IPS-15b (cell line): ENCODE measurements at regions not wholly inside any gene's neighbourhood (a gene's known extent, or its start where the extent isn't known, plus 50 kb on each side); places are given as distances from the start of the nearest gene placed in this dataset.

Experiments used
- H3K27me3 ChIP-seq: one replicate; pipeline ENCODE4 v1.6.1; 2013; ENCODE audit warnings: low read length; ENCODE audit not compliant: control insufficient read depth, insufficient read depth
- H3K36me3 ChIP-seq: one replicate; pipeline ENCODE4 v1.6.1; 2013; ENCODE audit warnings: low read length; ENCODE audit not compliant: control insufficient read depth, insufficient read depth
- H3K4me1 ChIP-seq: one replicate; pipeline ENCODE4 v1.6.1; 2013; ENCODE audit warnings: mild to moderate bottlenecking, low read length; ENCODE audit not compliant: control insufficient read depth, insufficient read depth
- H3K4me3 ChIP-seq: one replicate; pipeline ENCODE4 v1.5.1; 2013; ENCODE audit warnings: low read depth, low read length
- H3K9ac ChIP-seq: one replicate; pipeline ENCODE4 v1.6.1; 2013; ENCODE audit warnings: low read depth, mild to moderate bottlenecking, low read length
- H3K9me3 ChIP-seq: one replicate; pipeline ENCODE4 v1.6.1; 2013; ENCODE audit warnings: mild to moderate bottlenecking, low read length; ENCODE audit not compliant: control insufficient read depth, insufficient read depth

DNA sequence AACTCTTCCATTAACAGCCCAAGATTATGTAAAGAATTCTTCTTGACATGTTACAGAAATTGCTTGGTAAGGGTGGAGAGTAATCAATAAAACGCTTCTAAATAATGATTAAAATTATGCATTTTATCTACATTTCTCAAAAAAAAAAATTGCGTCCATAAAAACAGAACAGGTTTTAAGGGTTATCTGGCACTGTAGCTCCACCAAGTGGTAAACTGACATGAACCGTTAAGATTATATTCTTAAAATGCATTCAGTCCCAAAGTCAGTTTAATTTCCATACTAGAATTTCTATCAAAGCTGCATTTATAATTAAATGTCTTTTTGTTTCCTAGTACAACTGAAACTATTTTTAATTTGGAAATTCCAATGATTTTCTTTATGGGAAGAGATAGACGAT, 214.0 kb upstream of the UGT8 start:
- no peaks in the 10 kb centered on the region for H3K9me3 ChIP-seq
- no peaks in the 10 kb centered on the region for H3K27me3 ChIP-seq
- no peak overlapping the region for H3K4me3 ChIP-seq
- no peaks in the 10 kb centered on the region for H3K4me1 ChIP-seq
- no peaks in the 10 kb centered on the region for H3K36me3 ChIP-seq
- no peak overlapping the region for H3K9ac ChIP-seq

DNA sequence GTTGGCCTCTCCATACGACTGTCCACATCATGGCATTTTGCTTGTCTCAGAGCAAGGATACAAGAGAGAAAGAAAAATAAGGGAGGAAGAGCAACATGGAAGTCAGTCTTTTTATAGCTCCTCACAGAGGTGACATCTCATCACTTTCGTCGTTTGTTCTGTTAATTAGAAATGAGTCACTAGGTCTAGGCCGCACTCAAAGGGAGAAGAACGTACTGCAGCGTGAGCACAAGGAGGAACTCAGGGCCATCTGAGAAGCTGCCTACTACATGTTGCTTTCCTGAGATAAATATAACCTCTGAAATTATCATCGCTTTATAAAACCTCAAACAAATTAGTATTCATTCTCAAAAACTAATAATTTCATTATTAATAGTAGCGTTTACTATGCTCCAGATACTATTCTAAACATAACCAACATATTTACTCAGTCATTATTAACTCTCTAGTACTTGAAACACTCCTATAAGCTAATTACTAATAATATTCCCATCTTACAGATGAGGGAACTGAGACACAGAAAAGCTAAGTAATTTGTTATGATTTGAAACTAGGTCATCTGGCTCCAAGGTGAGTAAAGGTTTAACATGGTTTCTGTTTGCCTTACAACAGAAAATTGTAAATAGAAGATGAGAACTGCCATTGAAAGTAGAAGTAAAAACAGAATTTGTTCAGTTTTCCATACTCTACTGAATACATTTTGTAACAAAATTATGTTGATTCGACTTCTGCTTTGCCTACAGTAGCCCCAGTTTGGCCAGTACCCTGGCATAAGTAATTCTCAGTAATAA, 213.2 kb upstream of the UGT8 start:
- Histone ChIP-seq H3K9me3 (no peaks in the 10 kb centered on the region), H3K27me3 (no peaks in the 10 kb centered on the region), H3K4me1 (no peaks in the 10 kb centered on the region), H3K36me3 (no peaks in the 10 kb centered on the region), H3K9ac (no peak overlapping the region), H3K4me3 (no peak overlapping the region)

DNA sequence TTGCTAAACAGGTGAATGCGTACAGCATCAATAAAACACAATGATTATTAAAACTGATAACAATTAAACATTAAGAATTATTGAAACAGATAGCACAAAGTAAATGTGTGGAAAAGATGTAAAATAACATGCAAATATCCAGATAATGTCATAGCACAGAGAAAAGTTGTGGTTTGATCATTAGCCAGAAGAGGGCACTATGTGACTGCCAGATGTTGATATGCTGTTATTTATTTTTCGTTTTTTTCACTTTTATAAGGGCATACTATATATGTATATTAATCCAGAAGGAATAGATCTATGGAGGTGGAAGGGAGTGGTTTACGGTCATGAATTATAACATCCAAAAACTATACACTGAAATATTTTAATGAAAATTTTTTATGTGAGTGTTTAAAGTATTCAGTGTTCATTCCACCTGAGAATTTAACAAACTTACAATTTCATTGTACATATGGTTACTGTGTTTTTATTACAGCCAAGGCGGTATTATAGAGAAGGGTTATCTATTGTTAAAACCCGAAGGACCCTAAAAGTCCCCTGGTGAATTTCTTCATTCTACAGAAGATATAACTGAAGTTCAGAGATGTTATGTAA, 211.9 kb upstream of the UGT8 start:
- H3K27me3 ChIP-seq = no peaks in the 10 kb centered on the region
- H3K9me3 ChIP-seq = no peaks in the 10 kb centered on the region
- no peaks in the 10 kb centered on the region for H3K36me3 ChIP-seq
- no peak overlapping the region for H3K4me3 ChIP-seq
- no peak overlapping the region for H3K9ac ChIP-seq
- no peaks in the 10 kb centered on the region for H3K4me1 ChIP-seq

- H3K36me3 ChIP-seq = no peaks in the 10 kb centered on the region
- H3K9me3 ChIP-seq = no peaks in the 10 kb centered on the region
- no peaks in the 10 kb centered on the region for H3K27me3 ChIP-seq
- peaks cover 4% of the 10 kb centered on the region for H3K4me1 ChIP-seq
- no peak overlapping the region for H3K4me3 ChIP-seq
- no peak overlapping the region for H3K9ac ChIP-seq
Observed at GRCh38 chr4:114389070-114389685, 209.4 kb upstream of the UGT8 start.

DNA sequence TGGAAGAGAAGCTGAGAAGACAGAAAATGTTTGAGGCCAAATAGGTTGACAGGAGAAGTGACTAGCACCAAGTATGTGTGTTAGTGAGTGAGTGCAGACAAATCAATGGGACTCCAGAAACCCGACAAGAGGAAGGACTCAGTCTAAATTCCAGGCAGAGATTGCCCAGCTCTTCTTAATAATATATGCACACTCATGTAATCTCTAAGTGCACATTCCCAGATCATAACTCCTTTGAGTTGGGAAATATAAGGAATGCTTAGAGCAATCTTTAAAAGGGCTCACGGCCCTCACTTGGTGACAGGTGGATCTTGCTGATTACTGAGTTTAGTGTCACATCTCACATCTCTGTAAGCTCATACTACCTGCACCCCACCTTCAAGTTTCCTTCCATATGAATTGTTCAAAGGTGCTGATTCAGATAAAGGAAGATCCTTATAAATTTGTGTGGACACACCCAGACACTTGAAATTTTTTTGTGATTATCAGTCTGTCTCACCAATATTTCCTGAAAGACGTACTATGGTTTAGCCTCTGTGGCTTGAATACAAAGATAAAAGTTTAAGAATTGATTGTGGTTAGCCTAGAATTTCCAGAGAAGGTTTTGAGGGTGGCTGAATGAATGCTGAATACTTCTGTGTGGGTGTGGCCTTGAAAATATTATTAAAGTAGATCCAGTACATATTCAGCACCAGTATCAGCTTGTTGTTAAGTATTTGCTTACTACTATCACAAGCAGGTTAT, 205.1 kb upstream of the UGT8 start:
- no peaks in the 10 kb centered on the region for H3K36me3 ChIP-seq
- H3K9me3 ChIP-seq = no peaks in the 10 kb centered on the region
- H3K27me3 ChIP-seq = no peaks in the 10 kb centered on the region
- H3K4me1 ChIP-seq = peaks cover 4% of the 10 kb centered on the region
- H3K9ac ChIP-seq = no peak overlapping the region
- H3K4me3 ChIP-seq = no peak overlapping the region

DNA sequence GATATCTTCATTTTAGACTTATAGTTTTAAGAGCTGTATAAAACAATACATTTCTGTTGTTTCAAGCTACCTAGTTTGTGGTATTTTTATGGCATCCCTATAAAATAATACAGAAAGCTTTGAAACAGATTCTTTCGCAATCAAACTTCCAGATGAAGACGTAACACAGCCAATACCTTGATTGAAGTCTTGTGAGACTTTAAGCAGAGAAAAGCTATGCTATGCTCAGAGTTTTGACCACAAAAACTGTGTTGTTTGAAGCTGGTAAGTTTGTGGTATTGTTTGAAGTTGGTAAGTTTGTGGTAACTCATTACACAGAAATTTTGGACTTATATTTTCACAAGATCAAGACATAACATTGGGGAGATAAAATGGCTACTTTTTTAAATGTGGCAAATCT, 201.8 kb upstream of the UGT8 start:
- peaks cover 8% of the 10 kb centered on the region for H3K4me1 ChIP-seq
- H3K4me3 ChIP-seq = no peak overlapping the region
- no peaks in the 10 kb centered on the region for H3K36me3 ChIP-seq
- H3K27me3 ChIP-seq = no peaks in the 10 kb centered on the region
- no peaks in the 10 kb centered on the region for H3K9me3 ChIP-seq
- no peak overlapping the region for H3K9ac ChIP-seq

DNA sequence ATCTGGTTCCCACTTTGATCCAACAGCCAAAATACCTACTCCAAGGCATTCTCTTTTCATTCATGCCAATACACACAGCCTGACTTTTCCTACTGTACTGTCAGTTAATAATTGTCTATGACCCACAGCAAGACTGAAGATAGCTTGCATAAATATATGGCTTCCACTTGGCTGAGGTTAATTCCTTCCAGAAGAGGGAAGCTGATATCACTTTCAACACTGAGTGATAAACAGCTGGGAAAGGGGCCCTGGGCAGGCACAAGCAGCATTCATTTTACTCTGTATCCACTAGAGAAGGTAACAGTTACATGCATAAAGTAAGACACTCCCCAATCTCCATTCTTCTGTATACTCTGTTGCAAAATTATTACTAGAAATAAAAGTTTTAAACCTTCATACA, 200.2 kb upstream of the UGT8 start:
- Histone ChIP-seq H3K9me3 (no peaks in the 10 kb centered on the region), H3K36me3 (no peaks in the 10 kb centered on the region), H3K27me3 (no peaks in the 10 kb centered on the region), H3K4me3 (no peak overlapping the region), H3K9ac (no peak overlapping the region), H3K4me1 (peaks cover 8% of the 10 kb centered on the region)

GRCh38 chr4:114399105-114399504, 199.5 kb upstream of the UGT8 start:
- H3K4me3 ChIP-seq = no peak overlapping the region
- H3K36me3 ChIP-seq = no peaks in the 10 kb centered on the region
- H3K27me3 ChIP-seq = no peaks in the 10 kb centered on the region
- H3K9ac ChIP-seq = no peak overlapping the region
- H3K4me1 ChIP-seq = peaks cover 4% of the 10 kb centered on the region
- no peaks in the 10 kb centered on the region for H3K9me3 ChIP-seq

DNA sequence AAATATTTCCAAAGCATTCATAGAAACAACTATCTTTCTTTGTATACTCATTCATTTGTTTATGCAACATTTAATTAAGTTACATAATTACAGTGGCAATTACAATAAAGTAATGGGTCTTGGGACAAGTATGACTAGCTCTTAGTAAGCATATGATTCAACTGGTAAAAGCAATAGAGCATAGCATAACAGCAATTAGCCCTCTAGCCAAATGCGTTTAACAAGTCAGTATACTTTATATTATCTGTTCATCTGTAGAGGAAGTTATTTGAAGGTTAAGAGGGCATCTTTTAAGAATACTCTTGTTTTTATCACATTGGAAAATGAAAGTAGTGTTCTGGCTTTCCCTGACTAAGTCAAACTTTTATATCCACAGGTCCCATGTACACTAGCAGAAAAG, 198.1 kb upstream of the UGT8 start:
- Histone ChIP-seq H3K9me3 (no peaks in the 10 kb centered on the region), H3K36me3 (no peaks in the 10 kb centered on the region), H3K9ac (no peak overlapping the region), H3K27me3 (no peaks in the 10 kb centered on the region), H3K4me1 (peaks cover 3% of the 10 kb centered on the region), H3K4me3 (no peak overlapping the region)

DNA sequence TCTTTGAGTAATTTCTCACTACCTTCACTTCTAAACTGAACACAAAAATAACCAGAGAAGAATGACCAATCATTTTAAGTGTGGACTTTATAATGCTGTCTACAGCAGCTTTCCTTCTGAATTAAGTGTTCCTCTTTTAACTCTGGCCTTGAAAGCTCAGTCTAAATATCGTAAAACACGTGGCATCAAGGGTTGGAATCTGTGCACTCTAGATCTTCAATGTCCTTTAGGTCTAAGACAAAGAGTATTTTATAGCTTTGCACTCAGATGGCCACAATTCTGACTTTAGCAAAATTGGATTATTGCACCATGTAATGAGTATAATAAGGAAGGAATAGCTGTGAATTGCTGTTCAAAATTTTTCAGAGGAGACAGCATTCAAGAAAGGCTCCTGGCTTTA, 197.1 kb upstream of the UGT8 start:
- H3K4me1 ChIP-seq = peaks cover 3% of the 10 kb centered on the region
- H3K9me3 ChIP-seq = no peaks in the 10 kb centered on the region
- no peaks in the 10 kb centered on the region for H3K36me3 ChIP-seq
- H3K4me3 ChIP-seq = no peak overlapping the region
- no peaks in the 10 kb centered on the region for H3K27me3 ChIP-seq
- no peak overlapping the region for H3K9ac ChIP-seq

DNA sequence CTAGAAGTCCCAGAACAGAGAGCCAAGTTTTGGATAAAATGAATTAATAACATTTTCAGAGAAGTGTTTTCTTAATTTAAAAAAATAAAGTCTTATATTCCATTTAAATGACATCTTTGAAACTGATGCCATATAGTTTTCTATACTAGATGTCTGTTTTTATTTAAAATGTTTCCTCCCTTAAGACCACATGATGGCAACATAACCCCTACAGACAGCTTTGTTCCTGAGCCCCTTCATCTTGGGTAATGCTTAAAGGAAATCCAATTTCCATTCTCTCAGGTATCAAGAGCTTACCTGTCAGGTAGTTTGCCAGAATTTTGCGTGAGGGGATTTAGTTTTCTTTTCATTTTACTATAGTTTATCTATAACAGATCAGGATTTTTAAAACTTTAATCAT, 181.4 kb upstream of the UGT8 start:
- H3K27me3 ChIP-seq = no peaks in the 10 kb centered on the region
- H3K9me3 ChIP-seq = no peaks in the 10 kb centered on the region
- H3K36me3 ChIP-seq = no peaks in the 10 kb centered on the region
- no peak overlapping the region for H3K9ac ChIP-seq
- no peaks in the 10 kb centered on the region for H3K4me1 ChIP-seq
- no peak overlapping the region for H3K4me3 ChIP-seq
